GM23248 (cell line): ENCODE measurements at regions not wholly inside any gene's neighbourhood (a gene's known extent, or its start where the extent isn't known, plus 50 kb on each side); places are given as distances from the start of the nearest gene placed in this dataset.

Source experiments
- EZH2 ChIP-seq: fragments of 200-600 bp; sonication (generic); IDR thresholded peaks from 2 replicates; pipeline ENCODE4 v1.6.1; 2018; ENCODE audit warnings: antibody characterized with exemption, mild to moderate bottlenecking; ENCODE audit not compliant: insufficient read depth, poor library complexity, severe bottlenecking
- EZH2phosphoT487 ChIP-seq: fragments of 200-600 bp; sonication (generic); IDR thresholded peaks from 2 replicates; pipeline ENCODE4 v1.6.1; 2018; ENCODE audit warnings: antibody characterized with exemption, moderate library complexity, mild to moderate bottlenecking, low read depth; ENCODE audit not compliant: insufficient read depth

GRCh38 chr15:100703032-100703578, 100.7 kb downstream of the ASB7 start:
- TF ChIP-seq EZH2: no peak
- no peak for TF ChIP-seq EZH2phosphoT487
